ENCODE measurements at regions not wholly inside any gene's neighbourhood (a gene's known extent, or its start where the extent isn't known, plus 50 kb on each side); places are given as distances from the start of the nearest gene placed in this dataset.

GRCh38 chr21:24826822-24827221 is 780.5 kb downstream of the MRPL39 start:
- Histone ChIP-seq H4K20me1 (ENCODE audit: insufficient read depth, low read length) (no peaks in the 10 kb centered on the region), H3K27ac (ENCODE audit: low read length) (no peak overlapping the region), H3K36me3 (ENCODE audit: insufficient read depth, low read length) (no peaks in the 10 kb centered on the region), H3K9ac (ENCODE audit: low read depth, low read length) (no peak overlapping the region), H3K79me2 (ENCODE audit: insufficient read depth, low read length) (no peaks in the 10 kb centered on the region), H3K9me3 (ENCODE audit: insufficient read depth, low read length, severe bottlenecking) (no peaks in the 10 kb centered on the region), H3K4me1 (ENCODE audit: insufficient read depth, low read length) (no peaks in the 10 kb centered on the region), H3K4me3 (ENCODE audit: low read depth in 1 of 2, low read length in 2 of 2) (no peak overlapping the region), H3K4me2 (ENCODE audit: insufficient read depth, low read length) (no peak overlapping the region), H2AFZ (ENCODE audit: low read depth, low read length) (no peak overlapping the region), H3K27me3 (ENCODE audit: insufficient read depth, low read length, poor library complexity) (no peaks in the 10 kb centered on the region)
- ATAC-seq (ENCODE audit: insufficient read depth, low read depth), result no peak
- TF ChIP-seq EZH2 (IDR thresholded peaks at IDR 0.05; ENCODE audit: borderline replicate concordance, low read depth, low read length, severe bottlenecking) (no peak), CTCF (IDR thresholded peaks at IDR 0.05; ENCODE audit: borderline replicate concordance, extremely low read depth, low read length, poor library complexity, severe bottlenecking) (no peak)
- no peak for DNase-seq

GRCh38 chr21:24825348-24825747 is 781.9 kb downstream of the MRPL39 start:
- H3K9ac ChIP-seq (ENCODE audit: low read depth, low read length), result no peak overlapping the region
- H3K79me2 ChIP-seq (ENCODE audit: insufficient read depth, low read length), result no peaks in the 10 kb centered on the region
- no peaks in the 10 kb centered on the region for H3K36me3 ChIP-seq (ENCODE audit: insufficient read depth, low read length)
- no peaks in the 10 kb centered on the region for H3K9me3 ChIP-seq (ENCODE audit: insufficient read depth, low read length, severe bottlenecking)
- H3K4me3 ChIP-seq (ENCODE audit: low read depth in 1 of 2, low read length in 2 of 2), result no peak overlapping the region
- no peak for ATAC-seq (ENCODE audit: insufficient read depth, low read depth)
- no peaks in the 10 kb centered on the region for H4K20me1 ChIP-seq (ENCODE audit: insufficient read depth, low read length)
- H3K27ac ChIP-seq (ENCODE audit: low read length), result no peak overlapping the region
- TF ChIP-seq CTCF (IDR thresholded peaks at IDR 0.05; ENCODE audit: borderline replicate concordance, extremely low read depth, low read length, poor library complexity, severe bottlenecking), result no peak
- TF ChIP-seq EZH2 (IDR thresholded peaks at IDR 0.05; ENCODE audit: borderline replicate concordance, low read depth, low read length, severe bottlenecking), result no peak
- no peaks in the 10 kb centered on the region for H3K4me1 ChIP-seq (ENCODE audit: insufficient read depth, low read length)
- no peaks in the 10 kb centered on the region for H3K27me3 ChIP-seq (ENCODE audit: insufficient read depth, low read length, poor library complexity)
- H3K4me2 ChIP-seq (ENCODE audit: insufficient read depth, low read length), result no peak overlapping the region
- no peak for DNase-seq
- H2AFZ ChIP-seq (ENCODE audit: low read depth, low read length), result no peak overlapping the region

GRCh38 chr21:24824209-24824608 is 783.1 kb downstream of the MRPL39 start:
- no peak overlapping the region for H3K27ac ChIP-seq (ENCODE audit: low read length)
- ATAC-seq (ENCODE audit: insufficient read depth, low read depth), result no peak

More at GRCh38 chr21:24824209-24824608, 783.1 kb downstream of the MRPL39 start:
- TF ChIP-seq CTCF (IDR thresholded peaks at IDR 0.05; ENCODE audit: borderline replicate concordance, extremely low read depth, low read length, poor library complexity, severe bottlenecking) (no peak), EZH2 (IDR thresholded peaks at IDR 0.05; ENCODE audit: borderline replicate concordance, low read depth, low read length, severe bottlenecking) (no peak)
- Histone ChIP-seq H3K4me2 (ENCODE audit: insufficient read depth, low read length) (no peak overlapping the region), H3K27me3 (ENCODE audit: insufficient read depth, low read length, poor library complexity) (no peaks in the 10 kb centered on the region), H4K20me1 (ENCODE audit: insufficient read depth, low read length) (no peaks in the 10 kb centered on the region), H3K4me1 (ENCODE audit: insufficient read depth, low read length) (no peaks in the 10 kb centered on the region), H3K79me2 (ENCODE audit: insufficient read depth, low read length) (no peaks in the 10 kb centered on the region), H2AFZ (ENCODE audit: low read depth, low read length) (no peak overlapping the region), H3K9ac (ENCODE audit: low read depth, low read length) (no peak overlapping the region), H3K4me3 (ENCODE audit: low read depth in 1 of 2, low read length in 2 of 2) (no peak overlapping the region), H3K9me3 (ENCODE audit: insufficient read depth, low read length, severe bottlenecking) (no peaks in the 10 kb centered on the region), H3K36me3 (ENCODE audit: insufficient read depth, low read length) (no peaks in the 10 kb centered on the region)
- no peak for DNase-seq

All from DND-41 (cell line).